AG09319 (cell line): ENCODE measurements at regions not wholly inside any gene's neighbourhood (a gene's known extent, or its start where the extent isn't known, plus 50 kb on each side); places are given as distances from the start of the nearest gene placed in this dataset.

Experiments used
- DNase-seq: peaks from one replicate; pipeline ENCODE4 v3.0.0-alpha.2; 2010; ENCODE audit warnings: low read depth; ENCODE audit errors: extremely low read depth
- TF ChIP-seq, protein P1 (sequence below): IDR thresholded peaks from 2 replicates; pipeline ENCODE4 v1.5.1; 2011; ENCODE audit warnings: low read depth, mild to moderate bottlenecking, inconsistent platforms, low read length, moderate library complexity

DNA sequence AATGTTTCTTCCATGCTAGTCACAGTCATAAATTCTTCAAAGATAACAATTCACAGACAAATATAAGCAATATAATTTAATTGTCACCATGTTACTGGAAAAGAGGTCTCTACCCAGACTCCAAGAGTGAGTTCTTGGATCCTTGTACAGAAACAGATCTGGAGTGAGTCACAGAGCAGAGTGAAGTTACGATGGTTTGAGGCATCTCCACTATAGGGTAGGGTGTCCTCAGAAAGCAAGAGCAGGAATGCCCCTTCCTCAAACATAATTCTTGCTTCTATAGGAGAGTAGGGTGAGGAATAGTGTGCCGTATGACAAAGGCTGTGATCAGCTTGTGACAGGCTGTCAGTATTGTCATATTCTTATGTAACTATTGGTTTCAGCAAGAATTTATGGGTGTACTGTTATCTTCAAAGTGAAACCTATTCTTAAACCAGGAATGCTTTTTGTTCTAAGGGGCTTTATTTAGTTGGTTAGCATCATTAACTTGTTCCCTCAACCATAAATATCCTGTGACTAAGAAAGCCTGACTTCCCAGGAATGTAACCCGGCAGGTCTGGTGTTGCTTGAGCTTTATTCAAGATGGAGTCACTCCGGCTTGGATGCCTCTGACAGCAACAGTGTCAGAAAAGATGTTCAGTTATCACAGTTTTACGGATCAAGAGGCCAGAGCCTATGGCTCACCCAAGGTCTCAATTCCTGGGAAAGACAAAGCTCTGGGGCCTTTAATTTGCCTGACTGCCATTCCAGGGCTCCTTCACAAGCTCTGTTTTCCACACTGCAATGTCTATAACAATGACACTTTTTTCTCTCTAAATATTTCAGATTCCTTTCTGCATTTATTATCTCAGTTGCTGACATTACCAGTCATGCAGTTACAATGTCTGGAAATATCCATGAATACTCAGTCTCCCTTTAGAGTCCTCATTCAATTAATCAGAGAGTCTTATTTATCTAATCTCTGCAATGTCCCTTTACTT lies 298.6 kb downstream of the C6orf118 start:
- DNase-seq = no peak
- TF ChIP-seq, protein P1, sequence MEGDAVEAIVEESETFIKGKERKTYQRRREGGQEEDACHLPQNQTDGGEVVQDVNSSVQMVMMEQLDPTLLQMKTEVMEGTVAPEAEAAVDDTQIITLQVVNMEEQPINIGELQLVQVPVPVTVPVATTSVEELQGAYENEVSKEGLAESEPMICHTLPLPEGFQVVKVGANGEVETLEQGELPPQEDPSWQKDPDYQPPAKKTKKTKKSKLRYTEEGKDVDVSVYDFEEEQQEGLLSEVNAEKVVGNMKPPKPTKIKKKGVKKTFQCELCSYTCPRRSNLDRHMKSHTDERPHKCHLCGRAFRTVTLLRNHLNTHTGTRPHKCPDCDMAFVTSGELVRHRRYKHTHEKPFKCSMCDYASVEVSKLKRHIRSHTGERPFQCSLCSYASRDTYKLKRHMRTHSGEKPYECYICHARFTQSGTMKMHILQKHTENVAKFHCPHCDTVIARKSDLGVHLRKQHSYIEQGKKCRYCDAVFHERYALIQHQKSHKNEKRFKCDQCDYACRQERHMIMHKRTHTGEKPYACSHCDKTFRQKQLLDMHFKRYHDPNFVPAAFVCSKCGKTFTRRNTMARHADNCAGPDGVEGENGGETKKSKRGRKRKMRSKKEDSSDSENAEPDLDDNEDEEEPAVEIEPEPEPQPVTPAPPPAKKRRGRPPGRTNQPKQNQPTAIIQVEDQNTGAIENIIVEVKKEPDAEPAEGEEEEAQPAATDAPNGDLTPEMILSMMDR = no peak

DNA sequence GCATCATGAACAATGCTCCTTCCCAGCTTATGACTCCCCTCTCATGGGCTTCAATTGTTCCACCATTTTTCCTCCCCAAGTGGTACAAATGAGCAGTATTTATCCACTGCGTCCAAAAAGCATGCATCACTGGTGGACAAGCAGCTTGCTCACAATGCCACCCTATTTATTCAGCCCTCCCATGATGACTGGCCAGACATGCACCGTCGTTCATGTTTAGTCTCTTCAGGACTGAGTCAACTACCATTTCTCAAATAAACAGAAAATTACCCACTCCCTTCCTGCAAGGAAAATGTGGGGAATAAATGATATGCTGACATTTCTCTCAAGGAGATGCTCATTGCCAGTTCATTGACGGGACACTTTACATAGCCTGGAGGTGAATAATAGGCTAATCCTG lies 300.4 kb downstream of the C6orf118 start:
- TF ChIP-seq, protein P1 = no peak
- no peak for DNase-seq

DNA sequence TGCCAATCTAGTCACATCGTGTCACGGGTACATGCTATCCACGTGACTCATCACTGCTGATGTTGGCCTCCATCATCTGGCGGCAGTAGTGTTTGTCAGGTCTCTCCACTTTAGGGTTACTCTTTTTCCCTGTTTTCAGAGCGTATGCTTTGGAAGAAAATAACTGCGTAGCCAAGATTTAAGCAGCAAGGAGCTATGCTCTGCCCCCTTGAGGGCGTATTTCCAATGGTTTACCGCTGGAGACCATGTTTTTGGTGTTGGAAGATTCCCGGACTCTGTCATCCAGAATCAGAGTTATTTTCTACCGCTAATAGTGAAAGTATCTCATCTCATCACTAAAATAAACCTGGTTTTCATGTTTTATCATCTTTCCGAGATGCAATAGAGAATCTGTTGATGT lies 306.5 kb downstream of the C6orf118 start:
- no peak for DNase-seq
- TF ChIP-seq, protein P1 = no peak

DNA sequence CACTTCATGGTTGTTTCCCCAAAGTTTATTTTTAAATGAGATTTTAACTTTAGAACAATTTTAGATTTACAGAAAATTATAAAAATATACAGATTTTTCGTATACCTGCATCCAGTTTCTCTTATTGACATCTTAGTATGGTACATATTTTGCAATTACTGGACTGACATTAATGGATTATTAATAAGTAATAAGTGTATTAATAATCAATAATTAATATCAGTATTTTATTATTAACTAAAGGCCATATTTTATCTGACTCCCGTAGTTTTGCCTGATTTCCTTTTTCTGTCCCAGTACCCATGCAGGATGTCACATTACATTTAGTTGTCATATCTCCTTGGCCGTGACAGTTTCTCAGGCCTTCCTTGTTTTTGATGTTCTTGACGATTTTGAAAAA lies 307.0 kb downstream of the C6orf118 start:
- TF ChIP-seq, protein P1 = no peak
- no peak for DNase-seq

DNA sequence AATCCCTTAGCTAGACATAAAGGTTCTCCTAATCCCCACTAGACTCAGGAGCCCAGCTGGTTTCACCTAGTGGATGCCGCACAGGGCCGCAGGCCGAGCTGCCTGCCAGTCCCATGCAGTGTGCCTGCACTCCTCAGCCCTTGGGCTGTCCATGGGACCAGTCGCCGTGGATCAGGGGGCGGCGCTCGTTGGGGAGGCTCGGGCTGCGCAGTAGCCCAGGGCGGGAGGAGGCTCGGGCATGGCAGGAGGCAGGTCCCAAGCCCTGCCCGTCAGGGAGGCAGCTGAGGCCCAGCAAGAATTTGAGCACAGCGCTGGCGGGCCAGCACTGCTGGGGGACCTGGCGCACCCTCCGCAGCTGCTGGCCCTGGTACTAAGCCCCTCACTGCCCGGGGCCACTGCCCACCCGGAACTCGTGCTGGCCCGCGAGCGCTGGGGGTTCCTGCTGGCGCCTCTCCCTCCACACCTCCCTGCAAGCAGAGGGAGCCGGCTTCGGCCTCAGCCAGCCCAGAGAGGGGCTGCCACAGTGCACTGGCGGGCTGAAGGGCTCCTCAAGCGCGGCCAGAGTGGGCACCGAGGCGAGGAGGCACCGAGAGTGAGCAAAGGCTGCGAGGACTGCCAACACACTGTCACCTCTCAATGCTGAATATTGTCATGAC lies 307.8 kb downstream of the C6orf118 start:
- TF ChIP-seq, protein P1 = no peak
- no peak for DNase-seq

DNA sequence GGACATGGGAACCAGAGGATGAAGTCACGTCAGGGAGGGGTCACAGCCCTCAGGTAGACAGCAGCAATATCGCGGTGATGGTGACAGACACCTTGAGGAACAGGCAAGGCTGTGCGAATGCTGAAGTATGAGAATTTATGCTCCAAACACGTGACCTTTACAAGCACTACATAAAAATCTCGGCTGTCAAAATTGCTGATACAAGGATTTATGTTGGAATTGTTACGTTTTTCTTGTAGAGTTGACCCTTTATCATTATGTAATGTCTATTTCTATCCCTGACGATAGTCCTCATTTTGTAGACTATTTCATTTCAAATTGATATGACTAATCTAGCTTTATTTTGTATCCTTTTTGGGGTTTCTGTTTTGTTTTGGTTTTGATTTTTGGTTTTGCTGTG lies 311.1 kb downstream of the C6orf118 start:
- DNase-seq = no peak
- TF ChIP-seq, protein P1 = no peak

DNA sequence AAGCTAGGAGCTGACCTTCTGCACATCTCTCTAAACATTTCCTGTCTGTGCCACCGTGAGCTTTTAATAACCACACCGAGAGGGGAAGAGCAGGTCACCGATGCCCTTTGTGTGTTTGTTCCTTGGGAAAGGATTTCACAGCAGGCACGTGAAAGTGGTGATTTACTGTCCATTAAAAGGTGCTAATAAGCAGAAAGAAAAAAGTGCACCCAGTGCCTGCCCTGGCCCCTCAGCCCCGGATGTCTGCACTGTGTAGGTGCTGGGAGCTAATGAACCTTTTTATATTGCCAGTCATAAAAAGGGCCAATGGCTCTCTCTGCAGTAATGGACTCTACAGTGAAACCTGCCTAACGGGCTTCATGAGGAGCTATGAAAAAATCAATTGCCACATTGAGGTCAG lies 312.6 kb downstream of the C6orf118 start:
- DNase-seq = no peak
- TF ChIP-seq, protein P1 = no peak
